Hepatocyte (in vitro differentiated cells): ENCODE measurements at regions not wholly inside any gene's neighbourhood (a gene's known extent, or its start where the extent isn't known, plus 50 kb on each side); places are given as distances from the start of the nearest gene placed in this dataset.

Experiments
- EZH2 ChIP-seq: fragments of 200-600 bp; sonication (generic); IDR thresholded peaks from 2 replicates; pipeline ENCODE4 v1.6.1; 2016; ENCODE audit warnings: antibody characterized with exemption, mild to moderate bottlenecking, borderline replicate concordance
- EZH2phosphoT487 ChIP-seq: fragments of 200-600 bp; sonication (generic); IDR thresholded peaks from one replicate; pipeline ENCODE4 v1.6.1; 2018; ENCODE audit warnings: antibody characterized with exemption, mild to moderate bottlenecking, low read depth, moderate library complexity; ENCODE audit not compliant: unreplicated experiment, severe bottlenecking
- TF ChIP-seq, protein P1 (sequence below): fragments of 200-600 bp; sonication (generic); IDR thresholded peaks from 2 replicates; pipeline ENCODE4 v1.5.1; 2016; ENCODE audit warnings: antibody characterized with exemption, mild to moderate bottlenecking; ENCODE audit not compliant: poor library complexity

DNA sequence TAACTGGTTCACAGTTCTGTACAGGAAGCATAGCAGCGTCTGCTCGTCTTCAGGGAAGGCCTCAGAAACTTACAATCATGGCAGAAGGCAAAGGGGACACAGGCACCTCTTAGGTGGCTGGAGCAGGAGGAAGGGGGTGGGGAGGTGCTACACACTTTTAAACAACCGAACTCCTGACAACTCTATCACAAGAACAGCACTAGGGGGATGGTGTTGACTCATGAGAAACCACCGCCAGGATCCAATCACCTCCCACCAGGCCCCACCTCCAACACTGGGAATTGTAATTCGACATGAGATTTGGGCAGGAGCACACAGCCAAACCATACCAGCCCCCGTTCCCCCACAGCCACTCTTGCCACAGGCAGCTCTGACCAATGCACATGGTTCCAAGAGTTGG, 306.3 kb upstream of the POU3F1 start:
- TF ChIP-seq, protein P1, sequence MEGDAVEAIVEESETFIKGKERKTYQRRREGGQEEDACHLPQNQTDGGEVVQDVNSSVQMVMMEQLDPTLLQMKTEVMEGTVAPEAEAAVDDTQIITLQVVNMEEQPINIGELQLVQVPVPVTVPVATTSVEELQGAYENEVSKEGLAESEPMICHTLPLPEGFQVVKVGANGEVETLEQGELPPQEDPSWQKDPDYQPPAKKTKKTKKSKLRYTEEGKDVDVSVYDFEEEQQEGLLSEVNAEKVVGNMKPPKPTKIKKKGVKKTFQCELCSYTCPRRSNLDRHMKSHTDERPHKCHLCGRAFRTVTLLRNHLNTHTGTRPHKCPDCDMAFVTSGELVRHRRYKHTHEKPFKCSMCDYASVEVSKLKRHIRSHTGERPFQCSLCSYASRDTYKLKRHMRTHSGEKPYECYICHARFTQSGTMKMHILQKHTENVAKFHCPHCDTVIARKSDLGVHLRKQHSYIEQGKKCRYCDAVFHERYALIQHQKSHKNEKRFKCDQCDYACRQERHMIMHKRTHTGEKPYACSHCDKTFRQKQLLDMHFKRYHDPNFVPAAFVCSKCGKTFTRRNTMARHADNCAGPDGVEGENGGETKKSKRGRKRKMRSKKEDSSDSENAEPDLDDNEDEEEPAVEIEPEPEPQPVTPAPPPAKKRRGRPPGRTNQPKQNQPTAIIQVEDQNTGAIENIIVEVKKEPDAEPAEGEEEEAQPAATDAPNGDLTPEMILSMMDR, result no peak
- no peak for TF ChIP-seq EZH2
- TF ChIP-seq EZH2phosphoT487, result no peak
